Fibroblast of lung (primary cell): ENCODE measurements at regions not wholly inside any gene's neighbourhood (a gene's known extent, or its start where the extent isn't known, plus 50 kb on each side); places are given as distances from the start of the nearest gene placed in this dataset.

ENCODE experiments used
- EZH2 ChIP-seq: IDR thresholded peaks from 2 replicates; pipeline ENCODE4 v1.5.1; 2012; ENCODE audit warnings: low read length, control low read depth, mild to moderate bottlenecking; ENCODE audit errors: missing control alignments
- TF ChIP-seq, protein P1 (sequence below), 2 donors: IDR thresholded peaks in 1 of 2; conservative IDR thresholded peaks in 1 of 2; 1 replicate in 1 of 2; 2 replicates in 1 of 2; pipeline ENCODE4 v1.5.1; 2011 to 2012; ENCODE audit warnings: low read length in 2 of 2, control low read depth in 1 of 2, inconsistent platforms in 1 of 2, low read depth in 1 of 2, mild to moderate bottlenecking in 1 of 2

DNA sequence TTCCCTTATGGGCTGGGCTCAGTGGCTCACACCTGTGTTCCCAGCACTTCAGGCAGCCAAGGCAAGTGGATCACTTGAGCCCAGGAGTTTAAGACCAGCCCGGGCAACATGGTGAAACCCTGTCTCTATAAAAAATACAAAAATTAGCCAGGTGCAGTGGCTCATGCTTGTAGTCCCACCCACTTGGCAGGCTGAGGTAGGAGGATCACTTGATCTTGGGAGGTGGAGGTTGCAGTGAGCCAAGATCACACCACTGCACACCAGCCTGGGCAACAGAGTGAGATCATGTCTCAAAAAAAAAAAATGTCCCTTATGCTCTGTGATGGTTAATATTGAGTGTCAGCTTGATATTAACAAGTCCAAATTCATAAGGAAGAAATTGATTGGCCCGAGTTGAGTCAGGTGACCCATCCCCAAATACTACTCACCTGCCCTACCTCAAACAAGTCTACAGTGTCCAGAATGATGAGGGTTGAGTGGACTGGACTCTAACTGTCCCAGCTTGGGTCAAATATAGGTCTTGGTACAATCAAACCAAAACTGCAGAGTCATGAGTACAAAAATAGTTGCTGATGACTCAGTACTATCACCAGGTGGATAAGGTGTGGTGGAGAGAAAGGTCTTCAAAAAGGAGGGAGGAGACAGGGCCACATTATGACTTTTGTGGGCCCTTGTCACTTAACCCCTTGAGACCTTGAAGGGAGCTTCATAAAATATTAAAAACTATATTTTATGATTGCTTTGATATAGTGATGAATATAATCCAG, 161.0 kb downstream of the ZNF326 start:
- TF ChIP-seq, protein P1, sequence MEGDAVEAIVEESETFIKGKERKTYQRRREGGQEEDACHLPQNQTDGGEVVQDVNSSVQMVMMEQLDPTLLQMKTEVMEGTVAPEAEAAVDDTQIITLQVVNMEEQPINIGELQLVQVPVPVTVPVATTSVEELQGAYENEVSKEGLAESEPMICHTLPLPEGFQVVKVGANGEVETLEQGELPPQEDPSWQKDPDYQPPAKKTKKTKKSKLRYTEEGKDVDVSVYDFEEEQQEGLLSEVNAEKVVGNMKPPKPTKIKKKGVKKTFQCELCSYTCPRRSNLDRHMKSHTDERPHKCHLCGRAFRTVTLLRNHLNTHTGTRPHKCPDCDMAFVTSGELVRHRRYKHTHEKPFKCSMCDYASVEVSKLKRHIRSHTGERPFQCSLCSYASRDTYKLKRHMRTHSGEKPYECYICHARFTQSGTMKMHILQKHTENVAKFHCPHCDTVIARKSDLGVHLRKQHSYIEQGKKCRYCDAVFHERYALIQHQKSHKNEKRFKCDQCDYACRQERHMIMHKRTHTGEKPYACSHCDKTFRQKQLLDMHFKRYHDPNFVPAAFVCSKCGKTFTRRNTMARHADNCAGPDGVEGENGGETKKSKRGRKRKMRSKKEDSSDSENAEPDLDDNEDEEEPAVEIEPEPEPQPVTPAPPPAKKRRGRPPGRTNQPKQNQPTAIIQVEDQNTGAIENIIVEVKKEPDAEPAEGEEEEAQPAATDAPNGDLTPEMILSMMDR (conservative IDR thresholded peaks at IDR 0.05 in 1 of 2, IDR thresholded peaks at IDR 0.05 in 1 of 2; ENCODE audit: low read depth in 1 of 2, low read length in 2 of 2), result no peak
- no peak for TF ChIP-seq EZH2
